Lower leg skin (tissue), 4 donors: ENCODE measurements at regions not wholly inside any gene's neighbourhood (a gene's known extent, or its start where the extent isn't known, plus 50 kb on each side); places are given as distances from the start of the nearest gene placed in this dataset.

Experiments used
- DNase-seq, 2 donors: peaks; one replicate each; pipeline ENCODE4 v3.0.0-alpha.2; 2019; ENCODE audit warnings: low spot score in 2 of 2
- H3K4me3 ChIP-seq: fragments of 200-600 bp; sonication (generic); 2 replicates; pipeline ENCODE4 v1.5.1; 2017; ENCODE audit warnings: mild to moderate bottlenecking, low read depth; ENCODE audit not compliant: poor library complexity, severe bottlenecking
- POLR2A ChIP-seq, 2 donors: fragments of 450-650 bp; IDR thresholded peaks; one replicate each; pipeline ENCODE4 v1.6.1; 2016 to 2017; ENCODE audit warnings: antibody characterized with exemption in 2 of 2, mild to moderate bottlenecking in 1 of 2, moderate library complexity in 1 of 2
- WGBS, 2 donors: methylation state at CpG; one replicate each; pipeline ENCODE4 v1.1.5; 2018; 5-methylcytosine and 5-hydroxymethylcytosine counted together
- intact Hi-C: fragments of 100-400 bp; cut with DNase I; formaldehyde crosslinking; loops from one replicate; pipeline ENCODE4 v1.15.0; 2023; ENCODE audit warnings: low total_unique reads
- TF ChIP-seq, protein P1 (sequence below), 3 donors: fragments of 450-650 bp; IDR thresholded peaks; one replicate each; pipeline ENCODE4 v1.5.1; 2016; ENCODE audit warnings: antibody characterized with exemption in 3 of 3, mild to moderate bottlenecking in 3 of 3, moderate library complexity in 2 of 3

DNA sequence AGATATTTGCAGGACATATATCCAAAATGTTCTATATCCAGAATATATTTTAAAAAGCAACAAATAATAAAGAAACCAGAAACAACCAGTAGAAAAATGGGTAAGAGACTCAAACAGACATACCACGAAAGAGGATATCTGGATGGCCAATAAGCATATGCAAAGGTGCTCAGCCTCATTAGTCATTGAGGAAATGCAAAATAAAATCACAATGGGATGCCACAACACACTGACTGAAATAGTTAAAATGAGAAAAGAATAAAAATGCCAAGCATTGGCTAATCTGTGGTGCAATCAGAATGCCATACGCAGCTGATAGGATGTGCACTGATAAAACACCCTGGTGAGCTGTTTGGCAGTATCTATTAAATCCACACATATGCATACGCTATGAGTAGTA lies 265.8 kb upstream of the ANKH start:
- no peak overlapping the region for H3K4me3 ChIP-seq
- intact Hi-C loops: no loop called here
- 90 to 94% methylated on average over 3 of the region's 3 CpGs for WGBS, 2 donors

DNA sequence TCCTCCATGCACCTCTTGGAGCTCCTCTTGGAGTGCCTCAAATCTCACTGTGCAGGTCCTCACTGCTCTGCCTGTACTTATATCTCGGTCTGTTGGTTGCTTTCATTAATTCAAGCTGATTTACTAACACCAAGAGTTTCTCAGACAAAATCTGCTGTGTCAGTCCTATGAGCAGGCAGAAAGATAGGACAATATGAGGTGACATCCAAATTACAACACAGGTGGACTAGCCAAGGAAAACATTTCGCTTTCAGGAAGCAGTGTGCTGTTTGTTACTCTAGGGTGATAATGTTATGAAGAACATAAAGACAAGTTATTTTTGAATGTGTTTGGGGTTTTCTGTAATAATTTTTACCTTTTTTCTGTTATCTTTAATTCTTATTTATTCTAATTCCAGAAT lies 264.1 kb upstream of the ANKH start:
- intact Hi-C loops: no loop called here
- 91% methylated on average over 2 of the region's 2 CpGs for WGBS, 2 donors
- no peak for DNase-seq
- H3K4me3 ChIP-seq: no peak overlapping the region
- TF ChIP-seq, protein P1, sequence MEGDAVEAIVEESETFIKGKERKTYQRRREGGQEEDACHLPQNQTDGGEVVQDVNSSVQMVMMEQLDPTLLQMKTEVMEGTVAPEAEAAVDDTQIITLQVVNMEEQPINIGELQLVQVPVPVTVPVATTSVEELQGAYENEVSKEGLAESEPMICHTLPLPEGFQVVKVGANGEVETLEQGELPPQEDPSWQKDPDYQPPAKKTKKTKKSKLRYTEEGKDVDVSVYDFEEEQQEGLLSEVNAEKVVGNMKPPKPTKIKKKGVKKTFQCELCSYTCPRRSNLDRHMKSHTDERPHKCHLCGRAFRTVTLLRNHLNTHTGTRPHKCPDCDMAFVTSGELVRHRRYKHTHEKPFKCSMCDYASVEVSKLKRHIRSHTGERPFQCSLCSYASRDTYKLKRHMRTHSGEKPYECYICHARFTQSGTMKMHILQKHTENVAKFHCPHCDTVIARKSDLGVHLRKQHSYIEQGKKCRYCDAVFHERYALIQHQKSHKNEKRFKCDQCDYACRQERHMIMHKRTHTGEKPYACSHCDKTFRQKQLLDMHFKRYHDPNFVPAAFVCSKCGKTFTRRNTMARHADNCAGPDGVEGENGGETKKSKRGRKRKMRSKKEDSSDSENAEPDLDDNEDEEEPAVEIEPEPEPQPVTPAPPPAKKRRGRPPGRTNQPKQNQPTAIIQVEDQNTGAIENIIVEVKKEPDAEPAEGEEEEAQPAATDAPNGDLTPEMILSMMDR (IDR thresholded peaks at IDR 0.05): no peak
- no peak for TF ChIP-seq POLR2A (IDR thresholded peaks at IDR 0.05)

More for the DNA sequence above, 265.8 kb upstream of the ANKH start:
- DNase-seq: no peak
- TF ChIP-seq, protein P1 (IDR thresholded peaks at IDR 0.05): no peak
- no peak for TF ChIP-seq POLR2A (IDR thresholded peaks at IDR 0.05)

GRCh38 chr5:15133456-15133965 lies 261.9 kb upstream of the ANKH start:
- 66 to 68% methylated on average over 3 of the region's 3 CpGs for WGBS, 2 donors
- intact Hi-C loops: no loop called here
- no peak for DNase-seq
- TF ChIP-seq, protein P1 (IDR thresholded peaks at IDR 0.05): no peak
- no peak for TF ChIP-seq POLR2A (IDR thresholded peaks at IDR 0.05)
- H3K4me3 ChIP-seq: no peak overlapping the region

GRCh38 chr5:15132816-15133405 lies 261.3 kb upstream of the ANKH start:
- intact Hi-C loops: no loop called here
- no peak for TF ChIP-seq POLR2A (IDR thresholded peaks at IDR 0.05)
- TF ChIP-seq, protein P1 (IDR thresholded peaks at IDR 0.05): no peak
- DNase-seq: no peak
- WGBS, 2 donors: 81 to 93% methylated on average over 2 to 3 of the region's 5 CpGs
- no peak overlapping the region for H3K4me3 ChIP-seq

DNA sequence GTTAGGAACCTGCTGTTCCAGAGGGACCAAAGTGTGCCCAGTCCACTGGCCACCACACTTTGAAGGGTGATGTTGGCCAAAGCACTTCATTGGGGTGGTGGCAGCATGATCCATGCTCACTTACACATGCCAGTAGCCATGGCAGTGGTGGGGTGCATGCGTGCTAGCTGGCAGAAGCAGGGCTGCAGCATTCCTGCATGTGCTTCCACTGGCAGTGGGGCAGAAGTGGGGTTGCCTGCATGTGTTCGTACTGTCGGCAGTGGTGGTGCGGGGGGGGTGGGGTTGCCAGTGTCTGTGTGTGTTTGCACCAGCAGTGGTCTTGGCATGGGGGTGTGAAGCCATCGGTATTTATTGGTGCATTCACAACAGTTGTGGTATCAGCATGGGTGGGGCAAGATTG lies 260.3 kb upstream of the ANKH start:
- WGBS, 2 donors: 93 to 98% methylated on average over 5 of the region's 5 CpGs
- H3K4me3 ChIP-seq: no peak overlapping the region
- intact Hi-C loops: no loop called here
- TF ChIP-seq POLR2A (IDR thresholded peaks at IDR 0.05): no peak
- TF ChIP-seq, protein P1 (IDR thresholded peaks at IDR 0.05): no peak
- no peak for DNase-seq
